HT1080 (cell line): ENCODE measurements at regions not wholly inside any gene's neighbourhood (a gene's known extent, or its start where the extent isn't known, plus 50 kb on each side); places are given as distances from the start of the nearest gene placed in this dataset.
"Not testable (repeated sequence)": the region's sequence is repeated elsewhere in the genome, so short reads cannot be mapped to it uniquely, and the experiment has no call there.

Source experiments
- DNase-seq: peaks from one replicate; pipeline ENCODE4 v3.0.0-alpha.2; 2015; ENCODE audit warnings: low read depth

DNA sequence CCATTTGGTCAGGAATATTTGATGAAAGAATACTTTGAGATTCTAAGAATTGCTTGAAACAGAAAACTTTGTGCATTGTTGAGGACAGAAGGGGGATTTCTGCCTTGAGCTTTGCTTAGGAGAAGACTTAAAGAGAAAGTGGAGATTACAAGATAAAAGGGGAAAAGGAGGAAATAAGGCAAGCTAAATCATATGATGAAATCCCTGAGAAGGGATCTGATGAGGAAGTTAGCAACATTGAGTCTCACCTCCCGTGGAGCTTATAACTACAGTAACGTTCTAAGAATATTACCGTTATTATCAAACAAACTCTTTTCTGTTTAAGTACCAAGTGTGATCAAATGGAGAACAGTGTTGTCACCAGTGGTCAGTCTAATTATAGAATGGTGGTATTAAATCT lies 414.7 kb upstream of the NAALADL2 start:
- DNase-seq, result no peak

DNA sequence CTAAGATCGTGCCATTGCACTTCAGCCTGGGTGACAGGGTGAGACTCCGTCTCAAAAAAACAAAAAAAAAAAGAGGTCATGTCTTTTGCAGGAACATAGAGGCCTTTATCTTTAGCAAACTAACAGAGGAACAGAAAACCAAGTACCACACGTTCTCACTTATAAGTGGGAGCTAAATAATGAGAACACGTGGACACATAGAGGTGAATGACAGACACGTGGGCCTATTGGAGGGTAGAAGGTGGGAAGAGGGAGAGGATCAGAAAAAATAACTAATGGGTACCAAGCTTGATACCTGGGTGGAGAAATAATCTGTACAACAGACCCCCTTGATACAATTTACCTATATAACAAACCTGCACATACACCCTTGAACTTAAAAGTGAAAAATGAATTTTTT lies 401.4 kb upstream of the NAALADL2 start:
- DNase-seq, result no peak

DNA sequence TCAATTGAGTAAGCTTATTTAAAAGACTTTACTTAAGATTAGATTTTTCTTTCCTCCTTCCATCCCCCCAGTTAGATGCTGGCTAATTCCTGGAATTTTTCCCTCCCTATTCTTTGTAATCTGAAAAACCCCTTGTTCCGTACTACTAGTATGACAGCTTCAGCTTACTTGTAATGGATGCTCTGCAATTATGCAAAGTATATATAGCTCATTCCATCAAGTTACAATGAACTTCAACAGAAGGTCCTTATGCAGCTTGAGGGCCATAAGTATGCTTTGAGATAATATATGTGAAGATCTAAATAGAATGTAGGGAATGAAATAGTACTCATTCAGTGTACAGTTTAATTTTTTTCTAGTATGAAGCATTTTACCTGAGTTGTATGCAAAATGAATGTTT lies 398.3 kb upstream of the NAALADL2 start:
- DNase-seq, result no peak

DNA sequence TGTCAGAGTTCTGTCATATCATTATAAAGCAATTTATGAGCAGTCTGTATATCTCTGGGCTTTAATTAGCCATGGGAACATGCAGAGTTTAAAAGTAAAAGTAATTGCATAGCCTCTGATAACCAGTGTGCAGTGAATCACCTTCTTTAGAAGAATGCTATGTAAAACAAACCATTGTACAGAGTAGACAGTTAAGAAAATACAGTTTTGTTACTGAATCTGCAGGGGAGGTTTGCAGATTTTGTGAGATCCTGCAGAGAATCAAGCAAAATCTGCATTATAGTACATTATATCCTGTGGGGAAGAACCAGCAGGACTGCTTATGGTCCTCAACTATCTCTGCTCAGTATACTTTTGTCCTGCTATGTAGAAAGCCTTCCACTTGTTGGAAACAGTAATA lies 396.2 kb upstream of the NAALADL2 start:
- DNase-seq, result no peak

DNA sequence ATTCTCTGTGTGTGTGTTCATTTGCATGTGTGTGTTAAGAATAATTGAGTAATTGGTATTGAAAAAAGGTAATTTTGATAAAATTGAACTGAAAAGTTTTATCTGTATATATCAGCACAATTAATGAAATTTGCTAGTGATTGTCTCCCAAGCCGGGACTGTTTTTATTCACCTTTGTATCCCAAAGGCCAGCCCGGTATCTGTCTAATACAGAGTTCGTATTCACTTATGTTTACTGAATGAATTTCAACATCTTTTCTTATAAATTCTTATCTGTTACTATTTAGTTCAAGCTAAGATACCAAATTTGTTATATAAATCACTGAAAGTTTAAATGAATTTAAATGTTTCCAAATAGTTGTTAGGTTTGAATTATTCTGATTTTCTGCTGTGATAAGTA lies 394.0 kb upstream of the NAALADL2 start:
- DNase-seq, result no peak

DNA sequence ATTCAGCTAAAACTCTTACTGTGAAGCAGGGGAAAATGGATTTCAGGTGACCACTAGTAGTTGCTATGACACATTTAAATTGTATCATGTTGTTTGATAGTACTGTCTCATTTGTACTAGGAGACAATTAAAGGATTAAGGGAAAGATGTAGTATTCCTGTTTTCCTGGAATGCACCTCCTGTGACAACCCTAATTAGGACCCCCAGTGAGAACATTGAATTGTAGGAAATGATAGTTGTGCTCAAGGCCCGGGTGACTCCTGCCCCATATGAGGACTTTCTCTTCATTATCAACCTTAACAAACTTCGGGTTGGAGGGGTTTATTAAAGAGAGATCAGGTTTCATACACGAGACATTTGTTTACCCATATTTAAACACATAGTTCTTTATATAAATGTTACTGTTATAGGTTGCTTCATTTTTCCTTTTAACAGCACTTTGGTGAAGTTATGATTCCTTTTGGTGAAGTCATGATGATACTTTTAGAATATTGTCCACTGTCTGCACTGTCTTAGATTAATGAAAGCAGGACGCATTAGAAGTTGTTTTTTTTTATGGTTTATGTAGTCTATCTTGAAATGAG lies 392.6 kb upstream of the NAALADL2 start:
- no peak for DNase-seq

DNA sequence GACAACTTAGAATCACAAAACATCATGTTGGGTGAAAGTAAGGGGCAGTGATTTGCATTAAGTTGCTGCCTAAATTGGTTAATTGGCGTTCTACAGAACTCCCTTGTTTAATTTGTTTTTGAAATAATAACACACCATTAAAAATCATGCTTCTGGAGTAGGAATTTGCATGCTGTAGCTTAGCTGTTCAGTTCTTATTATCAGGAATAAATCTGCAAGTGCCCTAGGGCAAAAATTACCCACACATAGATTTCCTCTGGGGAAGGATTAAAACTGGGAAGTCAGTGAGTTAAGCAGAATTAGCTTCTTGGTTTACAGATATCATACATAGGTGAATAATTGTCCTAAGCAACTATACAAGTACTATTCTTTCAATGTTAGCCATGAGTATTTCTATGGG lies 381.6 kb upstream of the NAALADL2 start:
- DNase-seq, result no peak

DNA sequence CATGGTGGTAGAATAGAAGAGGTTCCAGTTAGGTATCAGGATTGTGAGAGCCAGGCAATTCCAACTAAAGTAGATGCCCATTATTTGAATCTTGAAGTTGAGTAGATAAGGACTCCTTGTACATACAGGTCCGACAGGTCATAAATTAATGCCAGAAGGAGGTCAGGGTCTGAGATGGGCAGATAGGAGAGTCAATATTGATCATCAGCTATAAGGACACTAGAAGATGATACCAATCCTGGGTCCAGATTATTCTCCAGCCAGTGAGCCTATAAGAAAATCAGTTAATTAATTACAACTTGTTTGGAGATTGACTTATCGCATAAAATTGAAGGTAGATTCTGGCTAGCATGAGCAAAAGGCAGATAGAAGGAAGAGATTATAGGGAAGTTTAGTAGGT lies 378.4 kb upstream of the NAALADL2 start:
- DNase-seq, result no peak

DNA sequence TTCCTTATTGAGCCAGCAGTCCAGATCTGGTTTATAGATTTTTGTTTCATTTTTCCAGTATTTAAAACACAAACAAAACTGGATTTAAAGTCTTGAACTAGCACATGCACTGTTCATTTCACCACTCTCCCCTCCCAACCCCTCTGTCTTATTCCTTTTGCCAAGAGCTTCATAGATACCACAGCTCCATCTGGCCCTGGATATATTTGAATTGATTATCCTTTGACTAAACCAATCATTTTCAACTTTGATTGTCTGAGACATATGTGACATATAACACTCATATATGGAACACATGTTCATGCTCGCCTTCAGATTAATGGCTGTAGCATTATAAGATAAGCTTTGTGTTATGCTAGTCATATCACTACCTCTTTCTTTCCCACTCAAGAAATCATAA lies 376.6 kb upstream of the NAALADL2 start:
- DNase-seq, result no peak

DNA sequence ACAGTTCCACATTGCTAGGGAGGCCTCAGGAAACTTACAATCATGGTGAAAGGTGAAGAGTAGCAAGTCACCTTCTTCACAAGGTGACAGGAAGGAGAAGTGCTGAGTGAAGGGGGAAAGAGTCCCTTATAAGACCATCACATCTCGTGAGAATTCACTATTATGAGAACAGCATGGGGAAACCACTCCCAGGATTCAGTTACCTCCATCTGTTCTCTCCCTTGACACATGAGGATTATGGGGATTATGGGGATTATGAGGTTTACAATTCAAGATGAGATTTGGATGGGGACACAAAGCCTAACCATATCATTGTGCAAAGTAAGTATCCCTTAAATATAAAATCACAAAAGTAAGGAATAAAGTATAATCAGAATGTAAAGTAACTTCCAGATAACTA lies 375.9 kb upstream of the NAALADL2 start:
- no peak for DNase-seq

DNA sequence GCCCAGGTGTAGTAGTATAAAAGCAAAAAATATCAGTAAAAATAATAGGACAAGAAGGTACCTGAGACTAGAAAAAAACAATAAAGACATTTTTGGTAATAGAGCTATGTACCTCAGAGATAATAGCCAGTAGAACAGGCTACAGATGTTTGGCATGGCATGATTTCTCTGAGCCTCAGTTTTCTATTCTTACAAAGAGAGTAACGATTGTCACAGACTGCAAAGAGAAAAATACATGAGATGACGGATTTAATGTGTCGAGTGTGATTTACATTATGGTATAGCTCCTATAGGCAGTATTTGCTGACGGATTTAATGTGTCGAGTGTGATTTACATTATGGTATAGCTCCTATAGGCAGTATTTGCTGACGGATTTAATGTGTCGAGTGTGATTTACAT lies 375.3 kb upstream of the NAALADL2 start:
- not testable (repeated sequence) for DNase-seq

DNA sequence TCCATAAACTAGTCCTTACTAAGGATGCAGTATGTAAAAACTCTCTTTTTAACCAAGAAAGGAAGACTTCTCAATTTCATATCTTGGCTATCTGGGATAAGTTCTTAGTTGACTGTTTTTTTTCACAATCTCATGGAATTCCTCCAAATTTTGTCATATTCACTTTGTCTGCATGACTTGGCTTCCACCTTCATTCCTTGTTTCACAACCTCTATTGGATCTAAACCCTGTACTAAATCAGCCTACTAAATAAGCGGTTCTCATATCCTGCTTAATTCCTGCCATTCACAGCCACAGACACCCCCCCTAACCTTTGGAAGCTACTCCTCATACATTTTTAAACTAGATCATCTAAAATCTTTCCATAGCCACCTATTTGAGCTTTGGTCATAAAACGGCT lies 370.6 kb upstream of the NAALADL2 start:
- no peak for DNase-seq

DNA sequence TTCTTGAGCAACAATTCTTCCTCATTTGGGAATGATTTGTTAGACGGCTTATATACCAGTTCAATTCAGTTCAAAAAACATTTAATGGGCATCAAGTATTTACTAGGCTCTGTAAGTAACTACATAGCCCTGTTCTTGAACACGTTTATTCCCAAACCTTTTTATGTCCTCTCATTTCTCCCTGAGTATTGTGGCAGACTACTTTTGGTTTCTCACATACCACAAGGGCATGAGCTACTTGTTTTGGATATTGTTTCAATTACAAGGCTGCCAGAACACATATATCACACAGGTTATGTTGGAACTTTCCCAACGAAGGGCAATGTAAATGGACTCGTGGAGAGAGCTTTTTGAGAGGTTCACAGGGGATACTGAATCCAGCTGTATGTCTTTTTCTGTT lies 363.8 kb upstream of the NAALADL2 start:
- no peak for DNase-seq

DNA sequence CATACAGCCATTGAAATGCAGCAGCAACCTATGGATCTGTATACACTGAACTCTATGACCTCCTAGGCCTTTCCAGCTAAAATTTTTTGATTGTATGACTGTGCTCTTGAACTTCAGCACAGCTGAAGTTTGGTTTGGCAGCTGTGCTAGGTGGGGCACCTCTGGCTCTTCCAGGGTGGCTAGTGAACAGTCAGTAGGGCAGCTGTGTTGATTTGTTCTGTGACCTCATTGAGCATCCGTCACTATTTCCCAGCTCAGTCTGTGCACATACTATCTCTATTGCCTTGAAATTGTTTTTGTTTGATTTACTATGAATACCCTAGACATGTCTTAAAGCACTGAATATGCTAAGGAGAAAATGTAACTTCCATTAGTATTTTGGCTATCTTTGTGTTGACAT lies 363.2 kb upstream of the NAALADL2 start:
- no peak for DNase-seq

DNA sequence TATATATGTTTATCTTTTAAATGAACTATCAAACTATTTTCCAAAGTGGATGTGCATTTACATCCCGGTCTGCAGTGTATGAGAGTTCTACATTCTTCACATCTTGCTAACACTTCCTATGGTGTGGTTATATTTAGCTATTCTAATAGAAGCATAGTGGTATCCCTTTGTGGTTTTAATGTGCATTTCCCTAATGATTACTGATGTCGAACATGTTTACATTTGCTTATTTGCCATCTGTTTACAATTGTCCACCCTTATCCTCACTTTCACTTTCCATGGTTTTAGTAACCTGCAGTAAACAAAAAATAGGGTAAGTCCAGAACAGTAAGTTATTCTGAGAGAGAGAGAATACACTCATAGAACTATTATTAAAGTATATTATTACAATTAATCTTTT lies 360.5 kb upstream of the NAALADL2 start:
- peak; percentile 7 for DNase-seq

DNA sequence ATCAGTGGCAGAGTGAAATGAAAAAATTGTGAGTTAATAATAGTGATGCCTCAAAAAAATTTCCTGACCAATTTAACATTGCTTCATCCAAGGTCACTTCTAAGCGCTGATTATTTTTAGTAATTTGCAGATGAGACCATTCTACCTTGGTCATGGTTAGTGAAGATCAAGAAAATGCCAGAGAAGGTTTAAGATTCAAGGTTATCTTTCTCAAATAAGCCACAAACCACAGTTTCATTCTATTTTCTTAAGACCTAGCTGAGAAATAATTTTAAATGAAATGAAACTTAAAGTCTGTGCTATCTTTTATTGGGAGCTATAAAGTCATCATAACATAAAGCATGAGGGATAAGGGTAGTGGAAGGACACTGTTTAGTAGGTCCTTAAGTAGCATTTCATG lies 353.9 kb upstream of the NAALADL2 start:
- no peak for DNase-seq

DNA sequence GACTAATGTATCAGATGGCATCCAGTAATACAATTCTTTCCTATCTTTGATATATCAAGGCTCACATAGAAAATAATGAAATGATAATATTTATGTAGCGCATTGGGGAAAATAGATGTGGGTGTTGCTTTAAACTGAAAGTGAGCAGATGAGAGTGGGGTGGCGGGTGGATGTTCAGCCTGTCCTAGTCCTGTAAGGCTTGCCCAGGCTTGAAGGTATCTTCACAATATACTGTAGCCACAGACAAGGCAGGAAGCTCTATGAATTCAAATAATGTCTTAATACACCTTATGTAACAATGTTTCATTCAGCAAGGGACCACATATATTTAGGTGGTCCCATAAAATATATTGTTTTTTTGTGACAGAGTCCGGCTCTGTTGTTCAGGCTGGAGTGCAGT lies 334.9 kb upstream of the NAALADL2 start:
- no peak for DNase-seq

DNA sequence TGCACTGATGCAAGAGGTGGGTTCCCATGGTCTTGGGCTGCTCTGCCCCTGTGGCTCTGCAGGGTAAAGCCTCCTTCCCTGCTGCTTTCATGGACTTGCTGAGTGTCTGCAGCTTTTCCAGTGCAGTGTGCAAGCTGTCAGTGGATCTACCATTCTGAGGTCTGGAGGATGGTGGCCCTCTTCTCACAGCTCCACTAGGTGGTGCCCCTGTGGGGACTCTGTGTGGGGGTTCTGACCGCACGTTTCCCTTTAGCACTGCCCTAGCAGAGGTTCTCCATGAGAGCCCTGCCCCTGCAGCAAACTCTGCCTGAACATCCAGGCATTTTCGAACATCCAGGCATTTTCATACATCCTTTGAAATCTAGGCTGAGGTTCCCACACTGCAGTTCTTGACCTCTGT lies 329.8 kb upstream of the NAALADL2 start:
- no peak for DNase-seq

DNA sequence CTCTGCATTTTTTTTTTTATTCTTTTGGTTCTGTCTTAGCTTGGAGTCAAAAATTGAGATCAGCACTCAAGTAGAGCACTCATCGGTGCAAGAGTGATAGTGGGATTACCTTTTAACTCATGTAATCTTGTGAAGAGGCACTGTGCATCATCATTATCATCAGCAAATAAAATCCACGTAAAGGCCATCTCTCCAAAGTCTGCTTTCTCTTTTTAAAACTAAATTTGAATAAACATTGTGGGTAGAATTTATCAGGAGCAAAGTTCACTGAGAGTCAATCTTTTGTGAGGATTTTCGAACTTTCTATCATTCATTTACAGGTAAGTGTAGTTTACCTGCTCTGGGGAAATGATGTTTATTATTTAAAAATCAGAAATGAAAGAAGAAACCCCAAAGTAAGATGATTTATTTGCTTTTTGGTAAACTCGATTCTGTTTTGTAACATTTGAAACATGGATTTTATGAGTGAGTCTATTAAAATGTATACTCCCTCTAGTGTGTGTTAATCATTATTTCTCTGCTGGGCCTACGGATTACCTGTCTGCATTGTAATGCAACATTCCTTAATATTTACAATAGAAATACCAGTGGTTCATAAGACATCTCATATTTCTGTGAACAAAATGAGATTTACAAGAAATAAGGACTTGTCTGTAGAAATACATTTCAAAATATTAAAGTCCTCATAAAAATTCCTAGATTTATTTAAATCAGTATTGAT lies 327.7 kb upstream of the NAALADL2 start:
- no peak for DNase-seq

DNA sequence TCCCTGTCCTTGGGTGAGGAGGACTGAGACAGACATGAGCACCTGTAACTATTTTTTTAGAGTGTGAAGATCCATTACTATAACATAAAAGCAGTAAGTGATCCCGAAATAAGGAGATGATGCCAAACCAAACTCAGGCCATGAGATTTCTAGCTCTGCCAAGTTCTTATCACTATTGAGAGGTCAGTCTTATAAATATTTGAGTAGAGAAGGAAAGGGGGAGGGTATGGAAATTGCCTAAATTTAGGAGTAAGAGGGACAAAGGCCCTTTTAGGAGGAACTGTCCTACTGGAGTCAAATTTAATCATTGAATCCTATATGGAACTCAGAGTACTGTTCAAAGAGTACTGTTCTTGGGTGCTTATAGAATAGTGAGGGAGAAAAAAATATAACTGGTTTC lies 326.9 kb upstream of the NAALADL2 start:
- no peak for DNase-seq

DNA sequence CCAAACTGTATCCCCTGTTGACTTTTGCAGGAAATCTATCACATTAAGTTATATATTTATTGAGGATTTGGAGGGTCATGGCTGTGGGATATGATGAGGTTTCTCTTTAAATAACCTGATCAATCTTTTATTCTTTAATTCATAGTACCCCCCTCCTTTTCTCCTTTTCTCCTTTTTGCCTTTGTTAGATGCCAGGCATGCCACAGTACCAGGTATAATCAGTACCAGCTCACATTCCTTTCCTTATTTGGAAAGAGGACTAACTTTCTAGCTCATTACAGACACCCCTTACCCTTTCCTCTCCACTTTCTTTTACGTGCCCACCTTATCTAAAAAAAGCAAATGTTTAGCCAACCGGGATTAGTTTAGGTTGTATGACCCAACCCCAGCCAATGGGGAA lies 326.4 kb upstream of the NAALADL2 start:
- DNase-seq, result no peak

DNA sequence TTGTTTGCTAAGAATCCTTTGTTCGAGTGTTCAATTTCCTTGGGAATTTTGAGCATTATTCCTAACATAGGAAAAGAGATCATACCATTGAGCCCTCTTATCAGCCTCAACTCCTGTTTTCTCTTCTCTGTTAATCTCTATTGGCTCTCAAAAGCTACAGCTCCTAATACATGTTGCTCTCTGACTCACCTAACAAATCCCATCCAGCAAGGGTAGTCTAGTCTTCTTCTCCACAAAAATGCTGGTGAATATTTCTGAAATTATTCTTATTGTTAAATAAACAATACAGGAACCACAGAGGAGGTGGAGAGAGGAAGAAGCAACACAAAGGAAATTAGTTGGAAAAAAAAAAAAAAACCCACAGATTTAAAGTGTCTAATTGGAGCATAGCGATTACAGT lies 325.8 kb upstream of the NAALADL2 start:
- peak; percentile 52 for DNase-seq

DNA sequence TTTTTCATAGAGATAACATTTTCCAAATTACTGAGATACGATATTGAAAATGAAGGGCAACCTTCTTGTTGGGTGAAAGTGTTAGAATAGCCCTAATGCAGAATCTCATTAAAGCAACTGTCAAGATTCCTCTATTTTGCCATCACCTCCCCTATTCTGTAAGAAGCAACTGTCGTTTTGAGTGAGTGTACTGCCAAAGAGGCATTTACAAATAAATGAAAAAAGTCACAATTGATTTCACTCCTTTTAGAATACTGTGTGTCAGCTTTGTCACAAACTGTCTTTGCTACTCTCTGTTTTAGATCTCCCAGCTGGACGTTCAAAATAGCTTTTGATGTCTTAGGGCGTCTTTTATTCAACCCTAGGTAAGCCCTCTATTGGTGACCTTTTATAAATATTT lies 322.8 kb upstream of the NAALADL2 start:
- DNase-seq, result no peak

DNA sequence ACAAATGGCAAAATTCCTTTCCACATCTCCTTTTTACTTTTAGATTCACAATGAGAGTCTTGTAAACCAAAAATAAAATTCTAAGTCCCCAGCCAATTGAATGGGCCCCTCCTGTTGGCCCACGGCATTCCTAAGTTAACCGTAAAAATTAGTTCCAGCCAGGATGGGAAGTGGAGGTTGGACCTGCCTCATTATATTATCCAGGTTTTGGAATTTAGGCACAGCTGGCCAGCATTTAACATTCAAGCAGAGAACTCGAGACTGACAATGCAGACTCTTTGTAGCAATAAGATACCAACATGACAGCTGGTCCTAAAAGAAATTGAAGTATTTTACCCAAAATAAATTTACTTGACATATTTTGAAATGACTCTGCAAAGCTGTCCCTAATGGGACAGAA lies 321.0 kb upstream of the NAALADL2 start:
- no peak for DNase-seq
